OCI-LY1 (cell line): ENCODE measurements at regions not wholly inside any gene's neighbourhood (a gene's known extent, or its start where the extent isn't known, plus 50 kb on each side); places are given as distances from the start of the nearest gene placed in this dataset.

Experiments used
- CTCF ChIP-seq: fragments of 200-600 bp; sonication (generic), shearing (Covaris generic); IDR thresholded peaks from 2 replicates; pipeline ENCODE4 v1.5.1; 2017; ENCODE audit warnings: mild to moderate bottlenecking, antibody characterized with exemption, low read length, moderate library complexity, mixed read lengths
- EZH2 ChIP-seq: fragments of 200-600 bp; sonication (generic), shearing (Covaris generic); IDR thresholded peaks from 2 replicates; pipeline ENCODE4 v1.8.0; 2017; ENCODE audit warnings: borderline replicate concordance, mixed run types, mild to moderate bottlenecking, antibody characterized with exemption, low read length, moderate library complexity, mixed read lengths

- no peak for TF ChIP-seq CTCF
- no peak for TF ChIP-seq EZH2
Measured at GRCh38 chr20:5376228-5376627, 59.5 kb upstream of the PROKR2 start.
